ENCODE measurements at regions not wholly inside any gene's neighbourhood (a gene's known extent, or its start where the extent isn't known, plus 50 kb on each side); places are given as distances from the start of the nearest gene placed in this dataset.

DNA sequence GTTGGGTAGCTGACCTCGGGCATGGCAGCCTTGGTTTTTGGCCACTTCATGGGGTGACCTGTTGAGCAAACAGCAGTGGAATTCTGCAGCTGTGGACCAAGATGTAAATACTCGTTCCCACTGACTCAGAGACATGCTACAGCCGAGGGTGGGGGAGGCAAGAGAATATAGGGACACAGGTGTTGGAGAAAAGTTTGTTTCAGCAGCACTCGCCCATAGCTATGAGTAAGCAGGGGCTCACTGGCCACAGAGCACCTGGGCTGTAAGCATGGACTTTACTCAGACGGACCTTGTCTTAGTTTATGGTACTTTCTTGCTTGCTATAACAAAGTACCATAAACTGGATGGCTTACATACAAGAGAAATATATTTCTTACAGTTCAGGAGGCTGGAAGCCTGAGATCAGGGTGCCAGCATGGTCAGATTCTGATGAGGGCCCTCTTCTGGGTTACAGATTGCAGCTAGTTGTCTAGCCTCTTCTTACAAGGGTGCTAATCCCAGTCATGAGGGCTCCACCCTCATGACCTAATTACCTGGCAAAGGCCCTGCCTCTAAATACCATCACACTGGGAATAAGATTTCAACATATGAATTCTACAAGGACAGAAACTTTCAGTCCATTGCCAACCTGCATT is 437.2 kb upstream of the DAB1 start:
- ATAC-seq (no peak), DNase-seq (ENCODE audit: low read depth, low spot score) (no peak)
- no TSS peak for BruUV-seq (replicated peaks)
- Histone ChIP-seq H2AFZ (ENCODE audit: low read depth, low read length, poor library complexity, severe bottlenecking) (no peak overlapping the region), H3K36me3 (ENCODE audit: control insufficient read depth in 1 of 2, insufficient read depth in 2 of 2, low read length in 2 of 2) (no peaks in the 10 kb centered on the region), H4K20me1 (ENCODE audit: insufficient read depth) (no peaks in the 10 kb centered on the region; the same call in 1 of the 2 replicates), H3K4me2 (ENCODE audit: low read length) (no peak overlapping the region), H3K79me2 (ENCODE audit: insufficient read depth, low read length) (no peaks in the 10 kb centered on the region), H3K27me3 (ENCODE audit: insufficient read depth, low read length) (no peaks in the 10 kb centered on the region), H3K4me1 (ENCODE audit: control insufficient read depth in 1 of 2, insufficient read depth in 2 of 2, low read length in 2 of 2) (no peaks in the 10 kb centered on the region), H3K9ac (ENCODE audit: low read length) (no peak overlapping the region), H3K9me3 (ENCODE audit: control insufficient read depth in 1 of 2, insufficient read depth in 1 of 2, low read depth in 1 of 2, low read length in 2 of 2) (no peaks in the 10 kb centered on the region), H3K9me2 (ENCODE audit: insufficient read depth) (no peaks in the 10 kb centered on the region), H3K4me3 (replicated peaks in 1 of 2; ENCODE audit: low read depth in 1 of 2, low read length in 2 of 2) (no peak overlapping the region), H3K27ac (ENCODE audit: low read depth, low read length) (no peak overlapping the region)
- no peak for TF ChIP-seq JUND (IDR thresholded peaks at IDR 0.05)
- no peak for TF ChIP-seq ELF1 (IDR thresholded peaks at IDR 0.05; ENCODE audit: borderline replicate concordance, low read depth)
- TF ChIP-seq REST (IDR thresholded peaks at IDR 0.05; ENCODE audit: low read depth) = no peak
- intact Hi-C loops (cut with micrococcal nuclease) = no loop called here
- ChIA-PET RAD21 (ENCODE audit: low non-redundant PET in 1 of 2, low total read pairs in 2 of 2, uncharacterized antibody in 2 of 2, unreplicated experiment in 2 of 2) (no interaction called here), CTCF (no interaction called here), POLR2A (no interaction called here)

DNA sequence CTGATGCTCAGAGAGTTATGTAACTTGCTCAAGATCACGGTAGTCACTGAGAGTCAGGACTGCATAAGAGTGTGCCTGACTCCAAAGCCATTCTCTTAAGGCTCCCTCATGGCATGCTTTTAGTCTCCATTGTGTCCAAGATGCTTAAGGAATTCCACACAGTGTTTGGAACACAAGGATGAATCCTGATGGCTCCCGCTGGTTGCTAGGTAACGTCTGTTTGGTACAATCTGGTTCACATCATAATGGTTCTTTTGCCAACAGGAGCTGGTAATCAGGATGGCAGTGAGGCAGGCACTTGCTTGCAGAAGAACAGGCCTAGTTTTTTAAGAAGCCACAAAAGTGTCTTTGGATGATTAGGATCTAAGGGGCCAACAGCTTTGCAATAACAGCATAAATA is 436.5 kb upstream of the DAB1 start:
- no peaks in the 10 kb centered on the region for H3K79me2 ChIP-seq (ENCODE audit: insufficient read depth, low read length)
- CTCF ChIA-PET = no interaction called here
- no peak overlapping the region for H3K4me2 ChIP-seq (ENCODE audit: low read length)
- POLR2A ChIA-PET = no interaction called here
- no peaks in the 10 kb centered on the region for H3K27me3 ChIP-seq (ENCODE audit: insufficient read depth, low read length)
- BruUV-seq (replicated peaks) = no TSS peak
- no peaks in the 10 kb centered on the region; the same call in 1 of the 2 replicates for H4K20me1 ChIP-seq (ENCODE audit: insufficient read depth)
- no peaks in the 10 kb centered on the region for H3K36me3 ChIP-seq (ENCODE audit: control insufficient read depth in 1 of 2, insufficient read depth in 2 of 2, low read length in 2 of 2)
- no peak for DNase-seq (ENCODE audit: low read depth, low spot score)
- H3K4me3 ChIP-seq (replicated peaks in 1 of 2; ENCODE audit: low read depth in 1 of 2, low read length in 2 of 2) = no peak overlapping the region
- H3K4me1 ChIP-seq (ENCODE audit: control insufficient read depth in 1 of 2, insufficient read depth in 2 of 2, low read length in 2 of 2) = no peaks in the 10 kb centered on the region
- intact Hi-C loops (cut with micrococcal nuclease) = no loop called here
- no peak overlapping the region for H3K27ac ChIP-seq (ENCODE audit: low read depth, low read length)
- no peak overlapping the region for H3K9ac ChIP-seq (ENCODE audit: low read length)
- H3K9me3 ChIP-seq (ENCODE audit: control insufficient read depth in 1 of 2, insufficient read depth in 1 of 2, low read depth in 1 of 2, low read length in 2 of 2) = no peaks in the 10 kb centered on the region
- ATAC-seq = no peak
- no peak overlapping the region for H2AFZ ChIP-seq (ENCODE audit: low read depth, low read length, poor library complexity, severe bottlenecking)
- H3K9me2 ChIP-seq (ENCODE audit: insufficient read depth) = no peaks in the 10 kb centered on the region
- RAD21 ChIA-PET (ENCODE audit: low non-redundant PET in 1 of 2, low total read pairs in 2 of 2, uncharacterized antibody in 2 of 2, unreplicated experiment in 2 of 2) = no interaction called here
- TF ChIP-seq FOSL1 (IDR thresholded peaks at IDR 0.05; ENCODE audit: low read depth) = no peak
- no peak for TF ChIP-seq TCF7L2 (IDR thresholded peaks at IDR 0.05; ENCODE audit: borderline replicate concordance, extremely low read depth, insufficient read depth, insufficient read length)
- TF ChIP-seq ELF1 (IDR thresholded peaks at IDR 0.05; ENCODE audit: borderline replicate concordance, low read depth) = no peak
- no peak for TF ChIP-seq CEBPB (IDR thresholded peaks at IDR 0.05; ENCODE audit: low read depth)
- TF ChIP-seq YY1 (IDR thresholded peaks at IDR 0.05; ENCODE audit: extremely low read depth, insufficient replicate concordance, low read depth, low read length) = no peak
- TF ChIP-seq ATF3 (IDR thresholded peaks at IDR 0.05) = no peak
- no peak for TF ChIP-seq ZNF274 (IDR thresholded peaks at IDR 0.05; ENCODE audit: low read depth, low read length)
- TF ChIP-seq CBX3 (IDR thresholded peaks at IDR 0.05; ENCODE audit: low read depth) = no peak
- no peak for TF ChIP-seq JUND (IDR thresholded peaks at IDR 0.05)
- TF ChIP-seq EZH2 (IDR thresholded peaks at IDR 0.05) = no peak
- no peak for TF ChIP-seq EGR1 (IDR thresholded peaks at IDR 0.05; ENCODE audit: low read depth)
- TF ChIP-seq, protein P1, sequence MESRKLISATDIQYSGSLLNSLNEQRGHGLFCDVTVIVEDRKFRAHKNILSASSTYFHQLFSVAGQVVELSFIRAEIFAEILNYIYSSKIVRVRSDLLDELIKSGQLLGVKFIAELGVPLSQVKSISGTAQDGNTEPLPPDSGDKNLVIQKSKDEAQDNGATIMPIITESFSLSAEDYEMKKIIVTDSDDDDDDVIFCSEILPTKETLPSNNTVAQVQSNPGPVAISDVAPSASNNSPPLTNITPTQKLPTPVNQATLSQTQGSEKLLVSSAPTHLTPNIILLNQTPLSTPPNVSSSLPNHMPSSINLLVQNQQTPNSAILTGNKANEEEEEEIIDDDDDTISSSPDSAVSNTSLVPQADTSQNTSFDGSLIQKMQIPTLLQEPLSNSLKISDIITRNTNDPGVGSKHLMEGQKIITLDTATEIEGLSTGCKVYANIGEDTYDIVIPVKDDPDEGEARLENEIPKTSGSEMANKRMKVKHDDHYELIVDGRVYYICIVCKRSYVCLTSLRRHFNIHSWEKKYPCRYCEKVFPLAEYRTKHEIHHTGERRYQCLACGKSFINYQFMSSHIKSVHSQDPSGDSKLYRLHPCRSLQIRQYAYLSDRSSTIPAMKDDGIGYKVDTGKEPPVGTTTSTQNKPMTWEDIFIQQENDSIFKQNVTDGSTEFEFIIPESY (IDR thresholded peaks at IDR 0.05; ENCODE audit: extremely low read depth, insufficient replicate concordance, low read length) = no peak
- no peak for TF ChIP-seq ZFX (IDR thresholded peaks at IDR 0.05)
- TF ChIP-seq, protein P2, sequence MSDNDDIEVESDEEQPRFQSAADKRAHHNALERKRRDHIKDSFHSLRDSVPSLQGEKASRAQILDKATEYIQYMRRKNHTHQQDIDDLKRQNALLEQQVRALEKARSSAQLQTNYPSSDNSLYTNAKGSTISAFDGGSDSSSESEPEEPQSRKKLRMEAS (IDR thresholded peaks at IDR 0.05) = no peak
- TF ChIP-seq SIN3A (IDR thresholded peaks at IDR 0.05; ENCODE audit: low read depth) = no peak
